ENCODE measurements at regions not wholly inside any gene's neighbourhood (a gene's known extent, or its start where the extent isn't known, plus 50 kb on each side); places are given as distances from the start of the nearest gene placed in this dataset.
A peak's percentile ranks its signal among the peaks of the same experiment; 100 is the strongest.

DNA sequence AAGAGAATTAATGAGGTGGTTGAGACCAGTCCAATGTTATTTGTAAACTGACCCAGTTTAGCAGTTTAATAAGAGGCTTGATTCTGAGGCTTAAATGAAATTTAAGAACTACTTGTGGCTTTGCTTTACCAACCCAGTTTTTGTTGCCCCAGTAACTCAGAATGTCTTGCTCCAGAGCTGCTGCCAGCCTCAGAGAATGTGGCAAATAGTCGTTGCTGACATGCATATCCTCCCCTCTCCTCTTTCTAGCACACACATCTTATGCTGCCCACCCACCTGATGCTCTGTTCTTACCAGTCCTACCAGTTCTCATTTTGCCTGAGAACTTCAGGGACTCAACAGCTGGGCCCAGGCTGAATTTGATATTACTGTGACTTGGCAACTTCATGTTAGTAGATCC is 92.4 kb upstream of the TSC22D2 start:
- DNase-seq (ENCODE audit: low read depth in 1 of 2, low spot score in 2 of 2) (no peak), FAIRE-seq (no peak)
- Histone ChIP-seq H3K4me2 (ENCODE audit: insufficient read depth in 1 of 2, low read depth in 2 of 2, low read length in 2 of 2) (no peak overlapping the region), H3K23me2 (ENCODE audit: low read depth, low read length) (peaks cover 2% of the 10 kb centered on the region; the same call in 1 of the 2 replicates), H2AFZ (ENCODE audit: low read length) (peak overlapping the region; percentile 63; the same call in 1 of the 2 replicates), H4K8ac (ENCODE audit: extremely low read depth, insufficient read depth, low read length) (no peak overlapping the region), H3K9me3 (ENCODE audit: insufficient read depth in 2 of 2, low read depth in 1 of 2, low read length in 1 of 2) (no peaks in the 10 kb centered on the region), H3K9ac (replicated peaks in 1 of 4; ENCODE audit: extremely low read depth in 1 of 4, low read depth in 3 of 4, low read length in 3 of 4) (peak overlapping the region in 1 of 4 experiments; percentile 34; a peak in 1 of 7 replicates), H4K5ac (ENCODE audit: insufficient read length, low read depth, low read length) (no peak overlapping the region), H3K23ac (ENCODE audit: insufficient read length) (no peak overlapping the region), H4K20me1 (replicated peaks in 1 of 2; ENCODE audit: control insufficient read depth in 1 of 2, insufficient read depth in 2 of 2, low read length in 2 of 2) (no peaks in the 10 kb centered on the region), H2BK15ac (ENCODE audit: low read length) (no peak overlapping the region), H2AK5ac (ENCODE audit: low read depth, low read length) (no peak overlapping the region), H3K4me3 (ENCODE audit: extremely low read depth in 1 of 4, insufficient read depth in 2 of 4, low read depth in 3 of 4, low read length in 4 of 4) (no peak overlapping the region), H3K56ac (replicated peaks; ENCODE audit: insufficient read length, low read depth, low read length) (no peak overlapping the region), H3K27me3 (replicated peaks in 1 of 4; ENCODE audit: control insufficient read depth in 3 of 4, extremely low read depth in 1 of 4, insufficient read depth in 3 of 4, low read length in 3 of 4) (no peaks in the 10 kb centered on the region), H3K4me1 (replicated peaks in 1 of 4; ENCODE audit: control insufficient read depth in 3 of 4, insufficient read depth in 4 of 4, low read length in 3 of 4) (no peaks in the 10 kb centered on the region), H2BK120ac (replicated peaks; ENCODE audit: low read depth, low read length) (no peak overlapping the region), H3K27ac (ENCODE audit: low read depth, low read length) (no peak overlapping the region), H2BK20ac (ENCODE audit: low read length) (no peak overlapping the region), H3K36me3 (ENCODE audit: control insufficient read depth in 2 of 4, insufficient read depth in 4 of 4, low read length in 3 of 4) (no peaks in the 10 kb centered on the region), H3K14ac (ENCODE audit: insufficient read length) (no peak overlapping the region), H3K79me2 (ENCODE audit: control insufficient read depth in 1 of 2, insufficient read depth in 2 of 2, low read length in 2 of 2) (no peaks in the 10 kb centered on the region), H3K18ac (ENCODE audit: extremely low read depth, low read length) (no peak overlapping the region), H3K79me1 (ENCODE audit: low read depth, low read length) (no peaks in the 10 kb centered on the region), H4K91ac (replicated peaks; ENCODE audit: insufficient read length, low read length) (no peak overlapping the region), H3K4ac (replicated peaks; ENCODE audit: insufficient read length, low read depth, low read length) (no peak overlapping the region), H2BK5ac (ENCODE audit: low read depth, low read length) (no peak overlapping the region), H2BK12ac (ENCODE audit: low read depth, low read length) (no peak overlapping the region; the same call in 1 of the 2 replicates)
- ChIA-PET CTCF (ENCODE audit: partially characterized antibody) (interaction anchor here (0.8 to 3.9 kb wide), 6 partner anchors 12 to 86 kb away, joined by 3 to 24 read pairs (median 4); no protein-coding TSS in a partner anchor), POLR2A (ENCODE audit: partially characterized antibody) (no interaction called here)
- no peak for TF ChIP-seq HDAC6 (IDR thresholded peaks at IDR 0.05; ENCODE audit: low read depth, low read length)
- no peak for TF ChIP-seq JUN (IDR thresholded peaks at IDR 0.05; ENCODE audit: low read depth, low read length)
- TF ChIP-seq EZH2 (IDR thresholded peaks at IDR 0.05; ENCODE audit: low read depth, low read length, severe bottlenecking) = no peak
- no peak for TF ChIP-seq KDM5A (IDR thresholded peaks at IDR 0.05; ENCODE audit: low read length)
- 83% methylated on average over 1 of the region's 1 CpG; no CpG with 5 or more reads in 1 of the 2 experiments for WGBS, 2 experiments (ENCODE audit: extremely low coverage in 1 of 2, insufficient coverage in 1 of 2, insufficient read length in 1 of 2, insufficient replicate concordance in 2 of 2, low coverage in 1 of 2, low lambda C conversion rate in 2 of 2, missing lambda C conversion rate in 1 of 2)
